Stomach (tissue), 8 donors: ENCODE measurements at regions not wholly inside any gene's neighbourhood (a gene's known extent, or its start where the extent isn't known, plus 50 kb on each side); places are given as distances from the start of the nearest gene placed in this dataset.
A peak's percentile ranks its signal among the peaks of the same experiment; 100 is the strongest.

Experiments used
- DNase-seq, 2 donors: peaks; one replicate each; pipeline versions ENCODE4 v3.0.0 to v3.0.0-alpha.2; 2013 to 2019
- H3K27ac ChIP-seq, 5 donors: fragments of 200-600 bp in 4 of 5; sonication (generic) in 4 of 5; one replicate each; pipeline ENCODE4 v1.5.1; 2013 to 2019; ENCODE audit warnings: mild to moderate bottlenecking in 1 of 5, moderate library complexity in 1 of 5
- H3K27me3 ChIP-seq, 3 donors: fragments of 200-600 bp; sonication (generic); one replicate each; pipeline ENCODE4 v1.5.1; 2017 to 2019; ENCODE audit warnings: mixed run types in 1 of 3
- H3K36me3 ChIP-seq, 4 donors: fragments of 200-600 bp; sonication (generic); 1 replicate in 3 of 4; 2 replicates in 1 of 4; pipeline ENCODE4 v1.5.1; 2016 to 2019
- H3K4me1 ChIP-seq, 4 donors: fragments of 200-600 bp; sonication (generic); one replicate each; pipeline ENCODE4 v1.5.1; 2016 to 2019
- H3K4me3 ChIP-seq, 4 donors: fragments of 200-600 bp; sonication (generic) in 3 of 4; one replicate each; pipeline ENCODE4 v1.5.1; 2016 to 2019; ENCODE audit warnings: mild to moderate bottlenecking in 1 of 4
- H3K9me3 ChIP-seq, 4 donors: fragments of 200-600 bp; sonication (generic); one replicate each; pipeline ENCODE4 v1.5.1; 2016 to 2019
- EP300 ChIP-seq: sonication (generic); formaldehyde crosslinking; IDR thresholded peaks from one replicate; pipeline ENCODE4 v1.6.1; 2017; ENCODE audit warnings: antibody characterized with exemption
- POLR2A ChIP-seq, 4 donors: fragments of 450-650 bp; IDR thresholded peaks; one replicate each; pipeline ENCODE4 v1.6.1; 2016; ENCODE audit warnings: antibody characterized with exemption in 4 of 4, control low read depth in 2 of 4, mild to moderate bottlenecking in 1 of 4, moderate library complexity in 1 of 4
- POLR2AphosphoS5 ChIP-seq, 3 donors: sonication (generic); formaldehyde crosslinking; IDR thresholded peaks; one replicate each; pipeline ENCODE4 v1.6.1; 2016; ENCODE audit warnings: antibody characterized with exemption in 3 of 3
- WGBS, 5 donors: extraction: QIAGEN DNeasy Blood & Tissue Kit in 3 of 5; methylation state at CpG; one replicate each; pipeline versions ENCODE4 v1.1.5 to v1.1.7; 2013 to 2018; 5-methylcytosine and 5-hydroxymethylcytosine counted together
- intact Hi-C: fragments of 100-400 bp; cut with DNase I; formaldehyde crosslinking; loops from one replicate; pipeline ENCODE4 v1.15.1; 2023; ENCODE audit warnings: low total_unique reads
- TF ChIP-seq, protein P1 (sequence below), 7 experiments: fragments of 450-650 bp in 4 of 7; fragments of 200-600 bp in 3 of 7; sonication (generic) in 3 of 7; IDR thresholded peaks; one replicate each; pipeline ENCODE4 v1.5.1; 2016 to 2019; ENCODE audit warnings: antibody characterized with exemption in 7 of 7, control low read depth in 2 of 7, mild to moderate bottlenecking in 1 of 7
- donor health status: healthy with polysubstance abuse.
- donor health status: Bipolar disorder and iron deficiency.
- donor health status: healthy.

- H3K4me1 ChIP-seq: no peaks in the 10 kb centered on the region
- no peak overlapping the region for H3K27ac ChIP-seq
- DNase-seq: peak in 1 of 2 donors; percentile 11
- H3K9me3 ChIP-seq: no peaks in the 10 kb centered on the region
- 28 to 62% (median 42%) methylated on average over 6 of the region's 6 CpGs for WGBS, 5 donors
- TF ChIP-seq POLR2A (IDR thresholded peaks at IDR 0.05): no peak
- TF ChIP-seq, protein P1, sequence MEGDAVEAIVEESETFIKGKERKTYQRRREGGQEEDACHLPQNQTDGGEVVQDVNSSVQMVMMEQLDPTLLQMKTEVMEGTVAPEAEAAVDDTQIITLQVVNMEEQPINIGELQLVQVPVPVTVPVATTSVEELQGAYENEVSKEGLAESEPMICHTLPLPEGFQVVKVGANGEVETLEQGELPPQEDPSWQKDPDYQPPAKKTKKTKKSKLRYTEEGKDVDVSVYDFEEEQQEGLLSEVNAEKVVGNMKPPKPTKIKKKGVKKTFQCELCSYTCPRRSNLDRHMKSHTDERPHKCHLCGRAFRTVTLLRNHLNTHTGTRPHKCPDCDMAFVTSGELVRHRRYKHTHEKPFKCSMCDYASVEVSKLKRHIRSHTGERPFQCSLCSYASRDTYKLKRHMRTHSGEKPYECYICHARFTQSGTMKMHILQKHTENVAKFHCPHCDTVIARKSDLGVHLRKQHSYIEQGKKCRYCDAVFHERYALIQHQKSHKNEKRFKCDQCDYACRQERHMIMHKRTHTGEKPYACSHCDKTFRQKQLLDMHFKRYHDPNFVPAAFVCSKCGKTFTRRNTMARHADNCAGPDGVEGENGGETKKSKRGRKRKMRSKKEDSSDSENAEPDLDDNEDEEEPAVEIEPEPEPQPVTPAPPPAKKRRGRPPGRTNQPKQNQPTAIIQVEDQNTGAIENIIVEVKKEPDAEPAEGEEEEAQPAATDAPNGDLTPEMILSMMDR (IDR thresholded peaks at IDR 0.05): no peak
- no peaks in the 10 kb centered on the region for H3K36me3 ChIP-seq
- peaks cover 0 to 5% (median 0%) of the 10 kb centered on the region in 3 donors for H3K27me3 ChIP-seq
- intact Hi-C loops: no loop called here
- H3K4me3 ChIP-seq: peak overlapping the region in 2 of 4 donors; percentile 3 to 23
These were observed 323.9 kb upstream of the CASK start for GRCh38 chrX:42247241-42247640.

DNA sequence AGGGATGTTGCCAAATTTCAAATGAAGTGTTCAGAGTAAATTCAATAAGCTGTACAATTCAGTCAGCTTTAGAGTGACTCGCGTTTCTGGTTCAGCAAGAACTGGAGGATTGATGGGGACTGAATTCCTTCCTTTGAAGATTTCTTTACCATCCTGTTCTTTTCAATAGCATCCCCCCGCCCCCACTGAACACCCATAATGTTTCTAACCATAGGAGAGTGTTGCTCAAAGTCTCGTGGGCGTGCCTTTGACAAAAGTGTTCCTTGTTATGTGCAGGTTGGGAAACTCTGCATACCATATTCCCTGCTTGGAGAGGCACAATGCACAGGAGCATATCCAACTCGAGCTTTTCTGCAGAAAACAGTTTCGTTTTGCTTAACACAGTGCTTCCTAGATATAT is 323.5 kb upstream of the CASK start:
- Histone ChIP-seq H3K36me3 (no peaks in the 10 kb centered on the region), H3K4me3 (peak overlapping the region in 2 of 4 donors; percentile 3 to 23), H3K27ac (no peak overlapping the region), H3K4me1 (no peaks in the 10 kb centered on the region), H3K9me3 (no peaks in the 10 kb centered on the region), H3K27me3 (peaks cover 0 to 5% (median 0%) of the 10 kb centered on the region in 3 donors)
- no peak for TF ChIP-seq POLR2A (IDR thresholded peaks at IDR 0.05)
- TF ChIP-seq, protein P1 (IDR thresholded peaks at IDR 0.05): no peak
- no peak for TF ChIP-seq POLR2AphosphoS5 (IDR thresholded peaks at IDR 0.05)
- no peak for TF ChIP-seq EP300
- intact Hi-C loops: no loop called here
- DNase-seq: peak in 1 of 2 donors; percentile 28
- 18 to 37% (median 23%) methylated on average over 7 of the region's 7 CpGs for WGBS, 5 donors

- Histone ChIP-seq H3K27me3 (peaks cover 0 to 5% (median 0%) of the 10 kb centered on the region in 3 donors), H3K36me3 (no peaks in the 10 kb centered on the region), H3K27ac (no peak overlapping the region), H3K4me1 (no peaks in the 10 kb centered on the region), H3K4me3 (no peak overlapping the region), H3K9me3 (no peaks in the 10 kb centered on the region)
- peak in 1 of 2 donors; percentile 23 for DNase-seq
- intact Hi-C loops: no loop called here
- TF ChIP-seq POLR2AphosphoS5 (IDR thresholded peaks at IDR 0.05): no peak
- no peak for TF ChIP-seq POLR2A (IDR thresholded peaks at IDR 0.05)
- TF ChIP-seq EP300: no peak
- 67 to 87% (median 84%) methylated on average over 5 to 6 of the region's 6 CpGs for WGBS, 5 donors
These were observed 318.6 kb upstream of the CASK start for GRCh38 chrX:42242004-42242403.

DNA sequence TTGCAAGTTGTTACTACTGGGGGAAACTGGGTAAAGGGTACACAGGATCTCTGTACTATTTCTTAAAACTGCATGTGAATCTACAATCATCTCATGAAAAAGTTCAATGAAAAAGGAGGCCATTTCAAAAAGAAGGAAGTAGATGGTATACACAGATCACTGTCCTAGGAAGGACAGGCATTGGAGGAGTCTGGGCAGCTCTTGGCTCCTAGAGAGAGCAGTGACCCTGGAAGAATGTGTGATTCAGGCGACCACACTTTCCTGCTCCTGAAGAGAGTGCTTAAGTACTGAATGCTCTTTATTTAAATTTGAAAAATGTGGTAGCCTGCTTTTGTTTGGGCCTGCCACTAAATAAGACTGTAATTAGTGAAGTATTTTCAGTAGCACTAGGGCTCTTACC is 318.1 kb upstream of the CASK start:
- 58 to 83% (median 67%) methylated on average over 1 of the region's 1 CpG for WGBS, 5 donors
- Histone ChIP-seq H3K4me1 (no peaks in the 10 kb centered on the region), H3K36me3 (no peaks in the 10 kb centered on the region), H3K9me3 (no peaks in the 10 kb centered on the region), H3K27me3 (peaks cover 0 to 5% (median 0%) of the 10 kb centered on the region in 3 donors), H3K4me3 (no peak overlapping the region), H3K27ac (no peak overlapping the region)
- intact Hi-C loops: no loop called here
- TF ChIP-seq POLR2A (IDR thresholded peaks at IDR 0.05): no peak
- no peak for DNase-seq

DNA sequence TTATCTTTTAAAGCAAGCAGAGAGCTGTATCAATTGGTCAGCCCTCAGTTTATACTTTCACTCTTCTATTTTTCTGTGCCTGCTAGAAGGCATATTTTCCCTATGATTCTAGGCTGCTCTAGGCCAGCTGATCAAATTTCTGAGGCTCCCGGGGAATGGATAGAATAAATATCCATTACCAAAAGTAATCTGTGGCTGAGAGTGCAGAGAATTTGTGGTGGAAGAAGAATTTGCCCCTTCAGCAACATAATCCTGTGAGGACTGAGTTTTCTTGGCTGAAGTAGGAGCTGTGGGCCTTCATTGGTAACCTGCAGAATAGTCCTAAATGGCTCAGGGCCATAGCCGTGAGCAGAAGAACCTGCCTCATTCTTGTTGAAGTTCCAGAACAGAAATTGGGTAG is 314.6 kb upstream of the CASK start:
- Histone ChIP-seq H3K27ac (no peak overlapping the region), H3K4me3 (no peak overlapping the region), H3K36me3 (no peaks in the 10 kb centered on the region), H3K27me3 (no peaks in the 10 kb centered on the region), H3K9me3 (no peaks in the 10 kb centered on the region), H3K4me1 (no peaks in the 10 kb centered on the region)
- DNase-seq: no peak
- intact Hi-C loops: no loop called here
- TF ChIP-seq POLR2A (IDR thresholded peaks at IDR 0.05) (no peak), POLR2AphosphoS5 (IDR thresholded peaks at IDR 0.05) (no peak), EP300 (no peak)
- TF ChIP-seq, protein P1 (IDR thresholded peaks at IDR 0.05): no peak
- 68 to 82% (median 74%) methylated on average over 2 of the region's 2 CpGs for WGBS, 5 donors
